Skeletal muscle tissue (tissue), 3 donors: ENCODE measurements at regions not wholly inside any gene's neighbourhood (a gene's known extent, or its start where the extent isn't known, plus 50 kb on each side); places are given as distances from the start of the nearest gene placed in this dataset.

Source experiments
- H3K27ac ChIP-seq: one replicate; pipeline ENCODE4 v1.7.0; 2013; ENCODE audit warnings: mild to moderate bottlenecking, low read depth, low read length, inconsistent platforms
- H3K27me3 ChIP-seq, 3 donors: one replicate each; pipeline ENCODE4 v1.7.0; 2013; ENCODE audit warnings: low read length in 3 of 3; ENCODE audit not compliant: control insufficient read depth in 3 of 3, insufficient read depth in 3 of 3
- H3K36me3 ChIP-seq, 3 donors: one replicate each; pipeline ENCODE4 v1.7.0; 2013; ENCODE audit warnings: low read length in 3 of 3; ENCODE audit not compliant: control insufficient read depth in 3 of 3, insufficient read depth in 3 of 3
- H3K4me1 ChIP-seq, 3 donors: one replicate each; pipeline ENCODE4 v1.7.0; 2013; ENCODE audit warnings: low read length in 3 of 3, mild to moderate bottlenecking in 3 of 3; ENCODE audit not compliant: control insufficient read depth in 3 of 3, insufficient read depth in 3 of 3
- H3K4me3 ChIP-seq, 3 donors: one replicate each; pipeline ENCODE4 v1.7.0; 2013; ENCODE audit warnings: low read length in 3 of 3
- H3K9ac ChIP-seq, 3 donors: one replicate each; pipeline ENCODE4 v1.7.0; 2013; ENCODE audit warnings: low read length in 3 of 3, mild to moderate bottlenecking in 3 of 3, moderate library complexity in 2 of 3, low read depth in 1 of 3
- H3K9me3 ChIP-seq, 3 donors: one replicate each; pipeline ENCODE4 v1.7.0; 2013; ENCODE audit warnings: low read length in 3 of 3; ENCODE audit not compliant: control insufficient read depth in 3 of 3
- donor health status: Osteomylitis.

DNA sequence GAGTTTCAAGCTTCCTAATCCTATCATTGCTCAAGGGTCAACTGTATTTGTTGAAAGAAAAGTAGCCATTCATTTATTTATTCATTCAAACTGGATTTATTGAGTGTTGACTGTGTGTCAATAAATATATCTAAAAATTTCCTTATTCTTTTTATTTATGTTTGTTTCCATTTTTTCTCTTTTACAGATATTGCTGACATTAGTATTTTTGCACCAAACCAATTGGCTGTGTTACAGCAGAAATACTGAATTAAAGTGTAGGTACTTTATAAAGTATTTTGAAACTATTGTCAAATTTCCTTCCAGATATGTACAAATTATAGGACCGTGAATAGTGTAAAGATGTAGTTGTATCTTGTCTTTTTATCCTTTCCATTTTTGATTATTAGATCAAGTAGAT lies 692.0 kb upstream of the SLC10A2 start:
- Histone ChIP-seq H3K36me3 (no peaks in the 10 kb centered on the region), H3K4me3 (no peak overlapping the region), H3K9ac (no peak overlapping the region), H3K9me3 (no peaks in the 10 kb centered on the region), H3K27ac (no peak overlapping the region), H3K4me1 (peaks cover 0 to 2% (median 0%) of the 10 kb centered on the region in 3 donors), H3K27me3 (no peaks in the 10 kb centered on the region)

DNA sequence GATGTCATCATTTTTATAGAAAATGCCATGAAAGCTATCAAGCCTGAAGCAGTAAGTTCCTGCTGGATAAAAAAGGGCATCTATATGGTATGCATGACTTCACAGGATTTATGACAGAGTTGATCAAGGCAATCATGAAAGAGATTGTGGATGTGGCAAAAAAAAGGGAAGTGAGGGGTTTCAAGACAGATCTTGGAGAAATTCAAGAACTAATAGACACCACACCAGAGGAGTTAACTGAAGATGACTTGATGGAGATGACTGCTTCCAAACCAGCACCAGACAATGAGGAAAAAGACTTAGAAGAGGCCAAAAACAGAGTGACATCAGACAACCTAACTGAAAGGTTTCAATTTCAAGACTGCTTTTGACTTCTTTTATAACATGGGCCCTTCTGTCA lies 691.1 kb upstream of the SLC10A2 start:
- Histone ChIP-seq H3K36me3 (no peaks in the 10 kb centered on the region), H3K27ac (no peak overlapping the region), H3K4me1 (peaks cover 0 to 2% (median 0%) of the 10 kb centered on the region in 3 donors), H3K27me3 (no peaks in the 10 kb centered on the region), H3K9me3 (no peaks in the 10 kb centered on the region), H3K4me3 (no peak overlapping the region), H3K9ac (no peak overlapping the region)

- no peaks in the 10 kb centered on the region for H3K36me3 ChIP-seq
- no peak overlapping the region for H3K4me3 ChIP-seq
- H3K27ac ChIP-seq: no peak overlapping the region
- no peaks in the 10 kb centered on the region for H3K27me3 ChIP-seq
- H3K9me3 ChIP-seq: no peaks in the 10 kb centered on the region
- no peak overlapping the region for H3K9ac ChIP-seq
- H3K4me1 ChIP-seq: peaks cover 0 to 2% (median 0%) of the 10 kb centered on the region in 3 donors
Measured at GRCh38 chr13:103754783-103755182, 688.6 kb upstream of the SLC10A2 start.

GRCh38 chr13:103734837-103735236 lies 668.6 kb upstream of the SLC10A2 start:
- H3K27me3 ChIP-seq: no peaks in the 10 kb centered on the region
- H3K36me3 ChIP-seq: no peaks in the 10 kb centered on the region
- H3K9ac ChIP-seq: no peak overlapping the region
- peaks cover 0 to 2% (median 0%) of the 10 kb centered on the region in 3 donors for H3K4me1 ChIP-seq
- H3K9me3 ChIP-seq: no peaks in the 10 kb centered on the region
- H3K4me3 ChIP-seq: no peak overlapping the region
- no peak overlapping the region for H3K27ac ChIP-seq

DNA sequence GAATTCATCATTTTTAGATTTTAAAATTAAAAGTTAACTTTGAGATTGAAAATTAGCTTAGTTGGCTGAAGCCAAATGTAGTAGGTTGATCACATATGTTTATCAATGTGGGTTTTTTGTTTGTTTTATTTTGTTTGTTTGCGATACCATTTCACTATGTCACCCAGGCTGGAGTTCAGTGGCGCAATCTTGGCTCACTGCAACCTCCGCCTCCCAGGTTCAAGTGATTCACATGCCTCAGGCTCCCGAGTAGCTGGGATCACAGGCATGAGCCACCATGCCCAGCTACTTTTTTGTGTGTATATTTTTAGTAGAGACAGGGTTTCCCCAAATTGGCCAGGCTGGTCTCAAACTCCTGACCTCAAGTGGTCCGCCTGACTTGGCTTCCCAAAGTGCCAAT lies 665.7 kb upstream of the SLC10A2 start:
- Histone ChIP-seq H3K27me3 (no peaks in the 10 kb centered on the region), H3K36me3 (no peaks in the 10 kb centered on the region), H3K9ac (no peak overlapping the region), H3K4me3 (no peak overlapping the region), H3K9me3 (no peaks in the 10 kb centered on the region), H3K27ac (no peak overlapping the region), H3K4me1 (peaks cover 0 to 7% (median 6%) of the 10 kb centered on the region in 3 donors)

GRCh38 chr13:103730407-103730806 lies 664.2 kb upstream of the SLC10A2 start:
- H3K36me3 ChIP-seq: no peaks in the 10 kb centered on the region
- no peaks in the 10 kb centered on the region for H3K27me3 ChIP-seq
- H3K27ac ChIP-seq: no peak overlapping the region
- H3K4me3 ChIP-seq: no peak overlapping the region
- H3K9me3 ChIP-seq: no peaks in the 10 kb centered on the region
- H3K9ac ChIP-seq: no peak overlapping the region
- H3K4me1 ChIP-seq: peaks cover 0 to 7% (median 6%) of the 10 kb centered on the region in 3 donors

GRCh38 chr13:103726808-103727207 lies 660.6 kb upstream of the SLC10A2 start:
- no peaks in the 10 kb centered on the region for H3K9me3 ChIP-seq
- H3K36me3 ChIP-seq: no peaks in the 10 kb centered on the region
- H3K4me3 ChIP-seq: no peak overlapping the region
- no peaks in the 10 kb centered on the region for H3K27me3 ChIP-seq
- peaks cover 0 to 7% (median 6%) of the 10 kb centered on the region in 3 donors for H3K4me1 ChIP-seq
- no peak overlapping the region for H3K27ac ChIP-seq
- no peak overlapping the region for H3K9ac ChIP-seq

DNA sequence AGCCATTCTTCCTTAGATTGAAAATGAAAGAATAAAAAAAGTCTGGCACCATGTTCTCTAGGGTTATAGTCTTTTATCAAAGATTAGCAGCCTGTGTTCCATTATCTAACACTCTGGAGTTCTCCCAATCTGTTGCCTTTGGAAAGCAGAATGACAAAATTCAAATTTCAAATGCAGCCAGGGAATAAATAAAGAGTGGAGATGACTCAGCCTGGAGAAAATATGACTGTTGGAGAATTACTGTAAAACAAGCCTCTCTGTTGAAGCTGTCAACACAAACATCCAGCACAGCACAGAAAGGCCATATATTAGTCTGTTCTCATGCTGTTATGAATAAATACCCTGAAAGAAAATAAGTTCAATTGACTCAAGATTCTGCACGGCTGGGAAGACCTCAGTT lies 650.5 kb upstream of the SLC10A2 start:
- Histone ChIP-seq H3K9ac (no peak overlapping the region), H3K27ac (no peak overlapping the region)

GRCh38 chr13:103715335-103715734 lies 649.1 kb upstream of the SLC10A2 start:
- H3K36me3 ChIP-seq: no peaks in the 10 kb centered on the region
- no peak overlapping the region for H3K9ac ChIP-seq
- no peak overlapping the region for H3K4me3 ChIP-seq
- no peaks in the 10 kb centered on the region for H3K9me3 ChIP-seq
- no peaks in the 10 kb centered on the region for H3K27me3 ChIP-seq
- no peaks in the 10 kb centered on the region for H3K4me1 ChIP-seq
- no peak overlapping the region for H3K27ac ChIP-seq

More for the DNA sequence above, 650.5 kb upstream of the SLC10A2 start:
- Histone ChIP-seq H3K27me3 (no peaks in the 10 kb centered on the region), H3K4me1 (no peaks in the 10 kb centered on the region), H3K9me3 (no peaks in the 10 kb centered on the region), H3K36me3 (no peaks in the 10 kb centered on the region), H3K4me3 (no peak overlapping the region)

- H3K27me3 ChIP-seq: no peaks in the 10 kb centered on the region
- H3K36me3 ChIP-seq: no peaks in the 10 kb centered on the region
- no peaks in the 10 kb centered on the region for H3K9me3 ChIP-seq
- H3K27ac ChIP-seq: no peak overlapping the region
- H3K9ac ChIP-seq: no peak overlapping the region
- H3K4me1 ChIP-seq: no peaks in the 10 kb centered on the region
- no peak overlapping the region for H3K4me3 ChIP-seq
Measured at GRCh38 chr13:103703246-103703645, 637.0 kb upstream of the SLC10A2 start.

GRCh38 chr13:103698000-103698399 lies 631.8 kb upstream of the SLC10A2 start:
- H3K4me3 ChIP-seq: no peak overlapping the region
- H3K27ac ChIP-seq: no peak overlapping the region

More at GRCh38 chr13:103698000-103698399, 631.8 kb upstream of the SLC10A2 start:
- Histone ChIP-seq H3K9ac (no peak overlapping the region), H3K4me1 (no peaks in the 10 kb centered on the region), H3K27me3 (no peaks in the 10 kb centered on the region), H3K36me3 (no peaks in the 10 kb centered on the region), H3K9me3 (no peaks in the 10 kb centered on the region)
